ENCODE measurements at regions not wholly inside any gene's neighbourhood (a gene's known extent, or its start where the extent isn't known, plus 50 kb on each side); places are given as distances from the start of the nearest gene placed in this dataset.

DNA sequence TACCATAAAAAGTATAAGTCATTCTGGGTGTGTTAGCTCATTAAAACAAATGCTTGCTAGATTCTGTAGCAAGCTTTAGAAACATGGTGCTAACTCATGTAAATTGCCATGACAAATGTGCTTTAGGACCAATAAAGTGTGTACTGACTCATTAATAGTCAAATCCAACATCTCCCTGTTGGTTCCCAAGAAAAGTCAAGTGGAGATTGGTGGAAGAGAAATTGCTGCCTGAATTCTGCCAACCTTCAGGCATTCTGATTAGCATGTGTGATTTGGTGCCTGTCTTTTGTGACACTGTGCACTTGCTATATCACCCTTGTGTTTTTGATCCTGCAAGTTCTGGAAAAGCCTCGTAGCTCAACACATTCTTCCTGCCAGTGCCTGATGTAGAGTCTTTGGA lies 503.8 kb upstream of the BOD1L1 start:
- TF ChIP-seq, protein P1, sequence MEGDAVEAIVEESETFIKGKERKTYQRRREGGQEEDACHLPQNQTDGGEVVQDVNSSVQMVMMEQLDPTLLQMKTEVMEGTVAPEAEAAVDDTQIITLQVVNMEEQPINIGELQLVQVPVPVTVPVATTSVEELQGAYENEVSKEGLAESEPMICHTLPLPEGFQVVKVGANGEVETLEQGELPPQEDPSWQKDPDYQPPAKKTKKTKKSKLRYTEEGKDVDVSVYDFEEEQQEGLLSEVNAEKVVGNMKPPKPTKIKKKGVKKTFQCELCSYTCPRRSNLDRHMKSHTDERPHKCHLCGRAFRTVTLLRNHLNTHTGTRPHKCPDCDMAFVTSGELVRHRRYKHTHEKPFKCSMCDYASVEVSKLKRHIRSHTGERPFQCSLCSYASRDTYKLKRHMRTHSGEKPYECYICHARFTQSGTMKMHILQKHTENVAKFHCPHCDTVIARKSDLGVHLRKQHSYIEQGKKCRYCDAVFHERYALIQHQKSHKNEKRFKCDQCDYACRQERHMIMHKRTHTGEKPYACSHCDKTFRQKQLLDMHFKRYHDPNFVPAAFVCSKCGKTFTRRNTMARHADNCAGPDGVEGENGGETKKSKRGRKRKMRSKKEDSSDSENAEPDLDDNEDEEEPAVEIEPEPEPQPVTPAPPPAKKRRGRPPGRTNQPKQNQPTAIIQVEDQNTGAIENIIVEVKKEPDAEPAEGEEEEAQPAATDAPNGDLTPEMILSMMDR (IDR thresholded peaks at IDR 0.05; ENCODE audit: low read depth, low read length), result no peak
- Histone ChIP-seq H3K9me3 (ENCODE audit: severe bottlenecking) (no peaks in the 10 kb centered on the region), H3K27ac (no peak overlapping the region), H3K27me3 (ENCODE audit: insufficient read depth, low read depth, severe bottlenecking) (no peaks in the 10 kb centered on the region), H3K36me3 (no peaks in the 10 kb centered on the region), H3K4me3 (ENCODE audit: low read depth, low read length) (no peak overlapping the region)
- no peak for DNase-seq

- Histone ChIP-seq H3K9me3 (ENCODE audit: severe bottlenecking) (no peaks in the 10 kb centered on the region), H3K27me3 (ENCODE audit: insufficient read depth, low read depth, severe bottlenecking) (no peaks in the 10 kb centered on the region), H3K4me3 (ENCODE audit: low read depth, low read length) (no peak overlapping the region), H3K27ac (no peak overlapping the region), H3K36me3 (no peaks in the 10 kb centered on the region)
- TF ChIP-seq, protein P1 (IDR thresholded peaks at IDR 0.05; ENCODE audit: low read depth, low read length), result no peak
- no peak for DNase-seq
Measured at GRCh38 chr4:14132301-14132700, 504.8 kb upstream of the BOD1L1 start.

- Histone ChIP-seq H3K9me3 (ENCODE audit: severe bottlenecking) (no peaks in the 10 kb centered on the region), H3K4me3 (ENCODE audit: low read depth, low read length) (no peak overlapping the region), H3K27me3 (ENCODE audit: insufficient read depth, low read depth, severe bottlenecking) (no peaks in the 10 kb centered on the region), H3K36me3 (no peaks in the 10 kb centered on the region), H3K27ac (no peak overlapping the region)
- TF ChIP-seq, protein P1 (IDR thresholded peaks at IDR 0.05; ENCODE audit: low read depth, low read length), result no peak
- DNase-seq, result no peak
Measured at GRCh38 chr4:14138106-14138505, 510.6 kb upstream of the BOD1L1 start.

- no peak for DNase-seq
- TF ChIP-seq, protein P1 (IDR thresholded peaks at IDR 0.05; ENCODE audit: low read depth, low read length), result no peak
- no peaks in the 10 kb centered on the region for H3K27me3 ChIP-seq (ENCODE audit: insufficient read depth, low read depth, severe bottlenecking)
- no peak overlapping the region for H3K27ac ChIP-seq
- no peaks in the 10 kb centered on the region for H3K9me3 ChIP-seq (ENCODE audit: severe bottlenecking)
- no peak overlapping the region for H3K4me3 ChIP-seq (ENCODE audit: low read depth, low read length)
- H3K36me3 ChIP-seq, result no peaks in the 10 kb centered on the region
Measured at GRCh38 chr4:14143892-14144291, 516.4 kb upstream of the BOD1L1 start.

DNA sequence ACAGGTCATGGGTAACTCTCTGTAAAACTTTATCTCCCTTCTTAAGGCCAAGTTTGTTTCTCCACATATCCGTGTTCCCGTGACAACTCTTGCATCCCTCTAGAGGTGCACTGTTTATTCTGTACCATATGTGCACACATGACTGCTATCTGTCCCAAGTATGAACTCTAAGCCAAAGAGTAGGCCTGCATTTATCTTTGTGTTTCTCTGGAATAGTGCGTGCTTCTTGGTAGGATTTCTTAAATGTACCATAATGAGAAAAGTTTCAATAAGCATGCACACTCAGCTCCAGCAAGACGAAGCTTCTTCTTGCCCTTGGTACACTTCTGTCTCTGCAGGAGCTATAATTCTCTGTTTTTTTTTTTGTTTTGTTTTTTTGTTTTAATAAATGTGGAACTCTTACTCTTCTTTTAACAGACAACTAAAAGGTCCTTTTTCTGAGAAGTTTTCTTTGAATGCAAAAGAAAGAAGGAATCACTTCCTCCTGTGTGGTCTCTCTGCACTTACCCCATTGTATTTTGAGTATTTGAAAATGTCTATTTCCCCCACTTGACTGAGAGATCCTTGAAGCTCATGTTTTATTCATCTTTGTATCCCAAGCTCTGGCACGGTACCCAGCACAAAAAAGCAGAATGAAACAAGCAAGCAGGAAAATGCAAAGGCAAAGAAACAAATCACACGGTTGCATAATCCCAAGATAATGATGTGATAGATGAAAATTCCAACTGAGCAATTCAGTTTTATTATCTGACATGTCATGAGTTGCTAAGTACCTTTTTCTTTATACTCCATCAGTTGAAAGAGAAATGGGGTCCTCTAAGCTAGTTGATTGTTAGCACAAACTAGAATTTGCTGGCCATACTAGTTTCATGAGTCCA lies 521.9 kb upstream of the BOD1L1 start:
- Histone ChIP-seq H3K27ac (no peak overlapping the region), H3K9me3 (ENCODE audit: severe bottlenecking) (no peaks in the 10 kb centered on the region), H3K36me3 (no peaks in the 10 kb centered on the region), H3K27me3 (ENCODE audit: insufficient read depth, low read depth, severe bottlenecking) (no peaks in the 10 kb centered on the region), H3K4me3 (ENCODE audit: low read depth, low read length) (no peak overlapping the region)
- no peak for DNase-seq
- TF ChIP-seq, protein P1 (IDR thresholded peaks at IDR 0.05; ENCODE audit: low read depth, low read length), result no peak

DNA sequence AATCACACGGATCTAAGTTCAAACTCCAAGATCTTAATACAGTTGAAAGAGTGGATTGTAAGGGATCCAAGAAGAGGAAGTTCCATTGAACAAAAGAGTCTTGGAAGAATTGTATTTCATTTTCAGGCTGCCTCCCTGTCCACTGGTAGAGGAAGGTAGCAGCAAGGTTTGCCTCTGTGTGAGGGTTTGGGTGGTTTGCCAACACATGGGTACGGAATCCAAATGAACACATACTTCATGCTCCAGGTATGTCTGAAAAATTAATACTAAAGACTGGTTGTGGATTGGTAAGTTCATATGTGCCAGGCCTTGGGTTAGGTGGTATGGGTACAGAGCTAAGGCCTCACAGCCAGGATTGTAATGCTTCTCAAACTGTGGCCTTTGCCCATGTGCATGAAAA lies 523.6 kb upstream of the BOD1L1 start:
- Histone ChIP-seq H3K27ac (no peak overlapping the region), H3K9me3 (ENCODE audit: severe bottlenecking) (no peaks in the 10 kb centered on the region), H3K36me3 (no peaks in the 10 kb centered on the region), H3K27me3 (ENCODE audit: insufficient read depth, low read depth, severe bottlenecking) (no peaks in the 10 kb centered on the region), H3K4me3 (ENCODE audit: low read depth, low read length) (no peak overlapping the region)
- TF ChIP-seq, protein P1 (IDR thresholded peaks at IDR 0.05; ENCODE audit: low read depth, low read length), result no peak
- DNase-seq, result no peak
